IMR-90 (cell line): ENCODE measurements at regions not wholly inside any gene's neighbourhood (a gene's known extent, or its start where the extent isn't known, plus 50 kb on each side); places are given as distances from the start of the nearest gene placed in this dataset.

Experiments used
- ATAC-seq: fragments of 200-7000 bp; cut with Tn5 transposase; 2 replicates; pipeline ENCODE4 v1.9.1; 2020; ENCODE audit warnings: low read depth, mild to moderate bottlenecking, moderate library complexity
- BruUV-seq: library from RNA; stranded (reverse); fragments of 400-500 nt; replicated peaks from 2 replicates; lab custom pipeline; 2021; lab: Mats Ljungman, UMichigan
- CTCF ChIA-PET: fragments of 300-600 bp; formaldehyde crosslinking; extraction: SDS; loops from one replicate; lab custom pipeline; 2021; ENCODE audit warnings: antibody characterized with exemption; lab: Yijun Ruan, JAX
- POLR2A ChIA-PET: fragments of 300-600 bp; sonication (Branson Sonifier 250); formaldehyde crosslinking; loops from one replicate; lab custom pipeline; 2022; ENCODE audit warnings: antibody characterized with exemption; ENCODE audit not compliant: unreplicated experiment; lab: Charles Lee
- DNase-seq: peaks from one replicate; pipeline ENCODE4 v3.0.0; 2013
- H2AFZ ChIP-seq: replicated peaks from 2 replicates; pipeline ENCODE3; 2013; ENCODE audit warnings: low read length, mild to moderate bottlenecking; ENCODE audit not compliant: poor library complexity
- H2AK5ac ChIP-seq: 2 replicates; pipeline ENCODE4 v1.6.1; 2013; ENCODE audit warnings: low read depth, low read length, inconsistent platforms
- H2AK9ac ChIP-seq: replicated peaks from 2 replicates; pipeline ENCODE3; 2013; ENCODE audit warnings: mild to moderate bottlenecking, low read depth, low read length, moderate library complexity; ENCODE audit not compliant: poor library complexity
- H2BK120ac ChIP-seq: 2 replicates; pipeline ENCODE4 v1.6.1; 2013; ENCODE audit warnings: low read depth, low read length, inconsistent platforms
- H2BK15ac ChIP-seq: 3 replicates; pipeline ENCODE4 v1.6.1; 2013; ENCODE audit warnings: low read depth, low read length, inconsistent platforms
- H2BK20ac ChIP-seq: 2 replicates; pipeline ENCODE4 v1.6.1; 2013; ENCODE audit warnings: low read depth, mild to moderate bottlenecking, inconsistent platforms, low read length, moderate library complexity
- H2BK5ac ChIP-seq: 2 replicates; pipeline ENCODE4 v1.6.1; 2013; ENCODE audit warnings: mild to moderate bottlenecking, low read depth, low read length, inconsistent platforms; ENCODE audit not compliant: poor library complexity, severe bottlenecking
- H3K14ac ChIP-seq: replicated peaks from 2 replicates; pipeline ENCODE4 v1.6.1; 2013; ENCODE audit warnings: low read depth, low read length, inconsistent platforms
- H3K18ac ChIP-seq: 2 replicates; pipeline ENCODE4 v1.6.1; 2013; ENCODE audit warnings: low read depth, low read length, control low read depth
- H3K23ac ChIP-seq: 2 replicates; pipeline ENCODE4 v1.6.1; 2013; ENCODE audit warnings: low read depth, low read length, inconsistent platforms
- H3K27ac ChIP-seq: 2 replicates; pipeline ENCODE4 v1.5.1; 2013; ENCODE audit warnings: mild to moderate bottlenecking, control low read depth, low read length; ENCODE audit not compliant: insufficient read depth
- H3K27me3 ChIP-seq: 2 replicates; pipeline ENCODE4 v1.6.1; 2013; ENCODE audit warnings: low read length; ENCODE audit not compliant: control insufficient read depth, insufficient read depth
- H3K36me3 ChIP-seq: 2 replicates; pipeline ENCODE4 v1.6.1; 2013; ENCODE audit warnings: low read length, mixed read lengths; ENCODE audit not compliant: control insufficient read depth, insufficient read depth
- H3K4ac ChIP-seq: 2 replicates; pipeline ENCODE4 v1.6.1; 2013; ENCODE audit warnings: low read depth, low read length, inconsistent platforms
- H3K4me1 ChIP-seq: 2 replicates; pipeline ENCODE4 v1.6.1; 2013; ENCODE audit warnings: low read length, mixed read lengths; ENCODE audit not compliant: control insufficient read depth, insufficient read depth
- H3K4me2 ChIP-seq: 2 replicates; pipeline ENCODE4 v1.6.1; 2013; ENCODE audit warnings: low read depth, mild to moderate bottlenecking, control low read depth, low read length, moderate library complexity
- H3K4me3 ChIP-seq: 2 replicates; pipeline ENCODE4 v1.5.1; 2013; ENCODE audit warnings: low read depth, mild to moderate bottlenecking, control low read depth, low read length, moderate library complexity; ENCODE audit not compliant: insufficient read depth
- H3K56ac ChIP-seq: 2 replicates; pipeline ENCODE4 v1.6.1; 2013; ENCODE audit warnings: low read length, inconsistent platforms; ENCODE audit not compliant: insufficient read depth; ENCODE audit errors: extremely low read depth
- H3K79me1 ChIP-seq, 2 experiments: 2 replicates each; pipeline ENCODE4 v1.6.1; 2013; ENCODE audit warnings: low read length in 2 of 2, inconsistent platforms in 1 of 2, low read depth in 1 of 2
- H3K9ac ChIP-seq: 2 replicates; pipeline ENCODE4 v1.6.1; 2013; ENCODE audit warnings: low read depth, low read length, control low read depth
- H3K9me1 ChIP-seq: 2 replicates; pipeline ENCODE4 v1.6.1; 2013; ENCODE audit warnings: low read length, inconsistent platforms; ENCODE audit not compliant: insufficient read depth
- H3K9me3 ChIP-seq: 2 replicates; pipeline ENCODE4 v1.6.1; 2013; ENCODE audit warnings: low read length; ENCODE audit not compliant: control insufficient read depth, insufficient read depth
- H4K20me1 ChIP-seq: 2 replicates; pipeline ENCODE4 v1.6.1; 2013; ENCODE audit warnings: low read length, inconsistent platforms; ENCODE audit not compliant: insufficient read depth
- H4K5ac ChIP-seq: 2 replicates; pipeline ENCODE4 v1.6.1; 2013; ENCODE audit warnings: mild to moderate bottlenecking, low read depth, low read length, control low read depth
- H4K8ac ChIP-seq, 2 experiments: 2 replicates each; pipeline ENCODE4 v1.6.1; 2013; ENCODE audit warnings: low read depth in 2 of 2, low read length in 2 of 2, control low read depth in 1 of 2, inconsistent platforms in 1 of 2
- H4K91ac ChIP-seq: 2 replicates; pipeline ENCODE4 v1.6.1; 2013; ENCODE audit warnings: low read depth, low read length, inconsistent platforms; ENCODE audit not compliant: insufficient read depth
- BHLHE40 ChIP-seq: fragments of 150-350 bp; IDR thresholded peaks from 2 replicates; pipeline ENCODE4 v1.6.1; 2016; ENCODE audit warnings: mild to moderate bottlenecking, low read depth, low read length
- CEBPB ChIP-seq: IDR thresholded peaks from 2 replicates; pipeline ENCODE4 v1.6.1; 2012; ENCODE audit warnings: low read depth, low read length, improper control_type of control experiment
- CHD1 ChIP-seq: IDR thresholded peaks from 2 replicates; pipeline ENCODE4 v1.6.1; 2012; ENCODE audit warnings: low read depth, low read length, improper control_type of control experiment
- FOS ChIP-seq: fragments of 150-350 bp; IDR thresholded peaks from 2 replicates; pipeline ENCODE4 v1.6.1; 2016; ENCODE audit warnings: low read depth, low read length
- MAFK ChIP-seq: IDR thresholded peaks from 2 replicates; pipeline ENCODE4 v1.6.1; 2012; ENCODE audit warnings: low read depth, low read length, improper control_type of control experiment
- MAZ ChIP-seq: IDR thresholded peaks from 2 replicates; pipeline ENCODE4 v1.6.1; 2012; ENCODE audit warnings: low read depth, mild to moderate bottlenecking, low read length, improper control_type of control experiment, moderate library complexity, borderline replicate concordance
- MXI1 ChIP-seq: IDR thresholded peaks from 2 replicates; pipeline ENCODE4 v1.6.1; 2012; ENCODE audit warnings: low read depth, mild to moderate bottlenecking, low read length, moderate library complexity, borderline replicate concordance
- NFE2L2 ChIP-seq: fragments of 150-350 bp; IDR thresholded peaks from 2 replicates; pipeline ENCODE4 v1.6.1; 2016; ENCODE audit warnings: low read depth, mild to moderate bottlenecking, low read length
- POLR2A ChIP-seq: IDR thresholded peaks from 2 replicates; pipeline ENCODE4 v1.6.1; 2012; ENCODE audit warnings: mild to moderate bottlenecking, low read depth, low read length
- RAD21 ChIP-seq: IDR thresholded peaks from 2 replicates; pipeline ENCODE4 v1.6.1; 2012; ENCODE audit warnings: low read length, improper control_type of control experiment
- RCOR1 ChIP-seq: IDR thresholded peaks from 2 replicates; pipeline ENCODE4 v1.6.1; 2012; ENCODE audit warnings: mild to moderate bottlenecking, low read length, improper control_type of control experiment; ENCODE audit not compliant: insufficient replicate concordance
- RFX5 ChIP-seq: IDR thresholded peaks from 2 replicates; pipeline ENCODE4 v1.8.0; 2012; ENCODE audit warnings: low read depth, mild to moderate bottlenecking, low read length, moderate library complexity
- SMC3 ChIP-seq: fragments of 150-350 bp; IDR thresholded peaks from 2 replicates; pipeline ENCODE4 v1.6.1; 2016; ENCODE audit warnings: low read depth, mild to moderate bottlenecking, antibody characterized with exemption, low read length, moderate library complexity
- WGBS, 2 experiments: methylation state at CpG; one replicate each; pipeline versions ENCODE4 v1.1.5 to v1.1.7; 2013; ENCODE audit warnings: missing lambda C conversion rate in 2 of 2; ENCODE audit not compliant: insufficient read length in 1 of 2; ENCODE audit errors: extremely low coverage in 2 of 2; 5-methylcytosine and 5-hydroxymethylcytosine counted together
- dilution Hi-C: fragments of 300-500 bp; cut with HindIII; formaldehyde crosslinking; loops from one replicate; pipeline ENCODE4 v1.14.3; 2018; ENCODE audit warnings: low sequenced_read_pairs; ENCODE audit not compliant: unreplicated experiment
- in situ Hi-C: fragments of 300-500 bp; cut with MboI; formaldehyde crosslinking; loops from 3 replicates; pipeline ENCODE4 v1.14.3; 2019; ENCODE audit warnings: low sequenced_read_pairs, inconsistent platforms, mixed read lengths
- intact Hi-C: fragments of 100-400 bp; cut with micrococcal nuclease; formaldehyde crosslinking; loops from 2 replicates; pipeline ENCODE4 v1.10.0; 2022
- TF ChIP-seq, protein P1 (sequence below): conservative IDR thresholded peaks from 2 replicates; pipeline ENCODE4 v1.5.1; 2012; ENCODE audit warnings: mild to moderate bottlenecking, low read depth, low read length, improper control_type of control experiment
- TF ChIP-seq, protein P2 (sequence below): fragments of 150-350 bp; IDR thresholded peaks from 2 replicates; pipeline ENCODE4 v1.6.1; 2016; ENCODE audit warnings: low read depth, mild to moderate bottlenecking, low read length, moderate library complexity, borderline replicate concordance
- TF ChIP-seq, protein P3 (sequence below): fragments of 150-350 bp; IDR thresholded peaks from 2 replicates; pipeline ENCODE4 v1.6.1; 2017; ENCODE audit warnings: mild to moderate bottlenecking, antibody characterized with exemption, low read length, low read depth

DNA sequence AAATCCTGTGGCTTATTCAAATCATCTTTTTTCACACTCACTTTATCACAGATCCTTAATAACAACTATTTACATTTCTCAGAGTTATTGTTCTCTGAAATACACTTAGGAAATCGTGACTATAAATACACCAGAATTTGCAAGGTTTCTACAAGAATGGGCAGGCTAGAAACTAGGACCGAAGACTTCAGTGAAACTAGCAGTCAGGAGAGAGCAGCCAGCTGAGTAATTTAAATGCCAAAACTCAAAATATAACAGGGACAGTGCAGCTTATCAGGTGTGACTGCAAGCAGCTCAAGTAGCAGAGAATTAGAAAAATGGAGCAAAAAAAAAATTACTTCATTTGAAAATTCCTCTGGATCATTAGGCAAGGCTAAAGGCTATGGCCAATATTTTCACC lies 719.3 kb upstream of the ZNF608 start:
- ChIA-PET POLR2A (no interaction called here), CTCF (interaction anchor here (1.3 to 1.5 kb wide), 2 partner anchors 12 to 44 kb away, joined by 3 read pairs; no protein-coding TSS in a partner anchor)
- Histone ChIP-seq H4K5ac (no peak overlapping the region), H3K27ac (no peak overlapping the region), H3K56ac (no peak overlapping the region), H3K23ac (no peak overlapping the region), H3K27me3 (peaks cover 9% of the 10 kb centered on the region), H3K4me3 (no peak overlapping the region), H2BK120ac (no peak overlapping the region), H2BK15ac (no peak overlapping the region), H2BK20ac (no peak overlapping the region), H3K36me3 (no peaks in the 10 kb centered on the region), H2AK9ac (no peak overlapping the region), H3K9ac (no peak overlapping the region), H3K9me1 (no peaks in the 10 kb centered on the region; the same call in 1 of the 2 replicates), H2AK5ac (no peak overlapping the region), H4K91ac (no peak overlapping the region), H3K9me3 (no peaks in the 10 kb centered on the region), H2AFZ (no peak overlapping the region), H3K4me2 (no peak overlapping the region), H4K8ac (no peak overlapping the region), H3K4ac (no peak overlapping the region), H3K79me1 (no peaks in the 10 kb centered on the region), H2BK5ac (no peak overlapping the region), H4K20me1 (no peaks in the 10 kb centered on the region), H3K14ac (no peak overlapping the region), H3K18ac (no peak overlapping the region), H3K4me1 (no peaks in the 10 kb centered on the region)
- no TSS peak for BruUV-seq
- WGBS, 2 experiments, result no CpG with 5 or more reads among the region's 2 CpGs
- in situ Hi-C loops (no loop called here), intact Hi-C loops (loop anchor here (10.0 kb wide), 1 partner anchor 1289 kb away; no protein-coding TSS in a partner anchor), dilution Hi-C loops (no loop called here)
- no peak for TF ChIP-seq RCOR1
- TF ChIP-seq SMC3, result no peak
- TF ChIP-seq MAZ, result no peak
- no peak for TF ChIP-seq NFE2L2
- no peak for TF ChIP-seq RAD21
- no peak for TF ChIP-seq FOS
- no peak for TF ChIP-seq MAFK
- no peak for TF ChIP-seq MXI1
- TF ChIP-seq, protein P1, sequence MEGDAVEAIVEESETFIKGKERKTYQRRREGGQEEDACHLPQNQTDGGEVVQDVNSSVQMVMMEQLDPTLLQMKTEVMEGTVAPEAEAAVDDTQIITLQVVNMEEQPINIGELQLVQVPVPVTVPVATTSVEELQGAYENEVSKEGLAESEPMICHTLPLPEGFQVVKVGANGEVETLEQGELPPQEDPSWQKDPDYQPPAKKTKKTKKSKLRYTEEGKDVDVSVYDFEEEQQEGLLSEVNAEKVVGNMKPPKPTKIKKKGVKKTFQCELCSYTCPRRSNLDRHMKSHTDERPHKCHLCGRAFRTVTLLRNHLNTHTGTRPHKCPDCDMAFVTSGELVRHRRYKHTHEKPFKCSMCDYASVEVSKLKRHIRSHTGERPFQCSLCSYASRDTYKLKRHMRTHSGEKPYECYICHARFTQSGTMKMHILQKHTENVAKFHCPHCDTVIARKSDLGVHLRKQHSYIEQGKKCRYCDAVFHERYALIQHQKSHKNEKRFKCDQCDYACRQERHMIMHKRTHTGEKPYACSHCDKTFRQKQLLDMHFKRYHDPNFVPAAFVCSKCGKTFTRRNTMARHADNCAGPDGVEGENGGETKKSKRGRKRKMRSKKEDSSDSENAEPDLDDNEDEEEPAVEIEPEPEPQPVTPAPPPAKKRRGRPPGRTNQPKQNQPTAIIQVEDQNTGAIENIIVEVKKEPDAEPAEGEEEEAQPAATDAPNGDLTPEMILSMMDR, result no peak
- TF ChIP-seq CHD1, result no peak
- no peak for TF ChIP-seq BHLHE40
- TF ChIP-seq, protein P2, sequence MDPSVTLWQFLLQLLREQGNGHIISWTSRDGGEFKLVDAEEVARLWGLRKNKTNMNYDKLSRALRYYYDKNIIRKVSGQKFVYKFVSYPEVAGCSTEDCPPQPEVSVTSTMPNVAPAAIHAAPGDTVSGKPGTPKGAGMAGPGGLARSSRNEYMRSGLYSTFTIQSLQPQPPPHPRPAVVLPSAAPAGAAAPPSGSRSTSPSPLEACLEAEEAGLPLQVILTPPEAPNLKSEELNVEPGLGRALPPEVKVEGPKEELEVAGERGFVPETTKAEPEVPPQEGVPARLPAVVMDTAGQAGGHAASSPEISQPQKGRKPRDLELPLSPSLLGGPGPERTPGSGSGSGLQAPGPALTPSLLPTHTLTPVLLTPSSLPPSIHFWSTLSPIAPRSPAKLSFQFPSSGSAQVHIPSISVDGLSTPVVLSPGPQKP, result no peak
- TF ChIP-seq POLR2A, result no peak
- TF ChIP-seq CEBPB, result no peak
- TF ChIP-seq RFX5, result no peak
- TF ChIP-seq, protein P3, sequence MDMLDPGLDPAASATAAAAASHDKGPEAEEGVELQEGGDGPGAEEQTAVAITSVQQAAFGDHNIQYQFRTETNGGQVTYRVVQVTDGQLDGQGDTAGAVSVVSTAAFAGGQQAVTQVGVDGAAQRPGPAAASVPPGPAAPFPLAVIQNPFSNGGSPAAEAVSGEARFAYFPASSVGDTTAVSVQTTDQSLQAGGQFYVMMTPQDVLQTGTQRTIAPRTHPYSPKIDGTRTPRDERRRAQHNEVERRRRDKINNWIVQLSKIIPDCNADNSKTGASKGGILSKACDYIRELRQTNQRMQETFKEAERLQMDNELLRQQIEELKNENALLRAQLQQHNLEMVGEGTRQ, result no peak
- DNase-seq, result no peak
- ATAC-seq, result no peak
